Mesendoderm (in vitro differentiated cells): ENCODE measurements at regions not wholly inside any gene's neighbourhood (a gene's known extent, or its start where the extent isn't known, plus 50 kb on each side); places are given as distances from the start of the nearest gene placed in this dataset.
A peak's percentile ranks its signal among the peaks of the same experiment; 100 is the strongest.

Experiments
- DNase-seq: peaks from one replicate; pipeline ENCODE4 v3.0.0; 2013
- H2AK5ac ChIP-seq: 2 replicates; pipeline ENCODE4 v1.6.1; 2013; ENCODE audit warnings: low read length, inconsistent platforms
- H2BK120ac ChIP-seq: 2 replicates; pipeline ENCODE4 v1.6.1; 2013; ENCODE audit warnings: low read depth, mild to moderate bottlenecking, low read length, moderate library complexity, mixed read lengths
- H2BK15ac ChIP-seq: replicated peaks from 2 replicates; pipeline ENCODE4 v1.6.1; 2013; ENCODE audit warnings: low read depth, mild to moderate bottlenecking, moderate library complexity
- H2BK5ac ChIP-seq: 2 replicates; pipeline ENCODE4 v1.6.1; 2013; ENCODE audit warnings: low read length, inconsistent platforms
- H3K18ac ChIP-seq: 2 replicates; pipeline ENCODE4 v1.6.1; 2013; ENCODE audit warnings: mild to moderate bottlenecking, low read length, mixed read lengths
- H3K23ac ChIP-seq: one replicate; pipeline ENCODE4 v1.6.1; 2013; ENCODE audit warnings: low read length
- H3K27ac ChIP-seq: 2 replicates; pipeline ENCODE4 v1.5.1; 2013; ENCODE audit warnings: low read depth, mild to moderate bottlenecking, inconsistent platforms, low read length, moderate library complexity
- H3K27me3 ChIP-seq: 2 replicates; pipeline ENCODE4 v1.6.1; 2013; ENCODE audit warnings: low read length, control low read depth, mild to moderate bottlenecking, inconsistent platforms; ENCODE audit not compliant: insufficient read depth, poor library complexity
- H3K36me3 ChIP-seq: 2 replicates; pipeline ENCODE4 v1.6.1; 2013; ENCODE audit warnings: low read length, inconsistent platforms; ENCODE audit not compliant: control insufficient read depth, insufficient read depth
- H3K4ac ChIP-seq: one replicate; pipeline ENCODE4 v1.6.1; 2013; ENCODE audit warnings: low read depth, mild to moderate bottlenecking, low read length, moderate library complexity
- H3K4me1 ChIP-seq: 2 replicates; pipeline ENCODE4 v1.6.1; 2013; ENCODE audit warnings: low read depth, low read length, inconsistent platforms; ENCODE audit not compliant: control insufficient read depth
- H3K4me2 ChIP-seq: 2 replicates; pipeline ENCODE4 v1.6.1; 2013; ENCODE audit warnings: low read length
- H3K4me3 ChIP-seq: 2 replicates; pipeline ENCODE4 v1.5.1; 2013; ENCODE audit warnings: mild to moderate bottlenecking, low read length
- H3K56ac ChIP-seq: one replicate; pipeline ENCODE4 v1.6.1; 2013; ENCODE audit warnings: low read length
- H3K79me1 ChIP-seq: 2 replicates; pipeline ENCODE4 v1.6.1; 2013; ENCODE audit warnings: low read length, inconsistent platforms
- H3K79me2 ChIP-seq: 2 replicates; pipeline ENCODE4 v1.6.1; 2013; ENCODE audit warnings: mild to moderate bottlenecking, low read length; ENCODE audit not compliant: control insufficient read depth, insufficient read depth
- H3K9ac ChIP-seq: 2 replicates; pipeline ENCODE4 v1.6.1; 2013; ENCODE audit warnings: low read length, inconsistent platforms
- H4K5ac ChIP-seq: one replicate; pipeline ENCODE4 v1.6.1; 2013; ENCODE audit warnings: low read length
- H4K8ac ChIP-seq: one replicate; pipeline ENCODE4 v1.6.1; 2013; ENCODE audit warnings: low read depth, mild to moderate bottlenecking, control low read depth, low read length, moderate library complexity
- WGBS: extraction: QIAGEN DNeasy Blood & Tissue Kit; methylation state at CpG from one replicate; pipeline ENCODE4 v1.1.7; 2013; ENCODE audit warnings: low lambda C conversion rate, missing lambda C conversion rate; ENCODE audit not compliant: insufficient coverage; ENCODE audit errors: extremely low coverage; 5-methylcytosine and 5-hydroxymethylcytosine counted together

- no peaks in the 10 kb centered on the region for H3K36me3 ChIP-seq
- no CpG with 5 or more reads among the region's 2 CpGs for WGBS
- H3K56ac ChIP-seq, result no peak overlapping the region
- DNase-seq, result peak; percentile 77
- no peak overlapping the region for H2BK120ac ChIP-seq
- H4K8ac ChIP-seq, result no peak overlapping the region
- H3K79me2 ChIP-seq, result no peaks in the 10 kb centered on the region
- no peak overlapping the region for H3K4ac ChIP-seq
- H2BK5ac ChIP-seq, result no peak overlapping the region
- no peak overlapping the region for H3K9ac ChIP-seq
- H2BK15ac ChIP-seq, result no peak overlapping the region
- H3K4me3 ChIP-seq, result no peak overlapping the region
- H4K5ac ChIP-seq, result no peak overlapping the region
- H3K23ac ChIP-seq, result no peak overlapping the region
- H3K27ac ChIP-seq, result no peak overlapping the region
- no peak overlapping the region for H3K18ac ChIP-seq
- no peaks in the 10 kb centered on the region for H3K79me1 ChIP-seq
- H3K27me3 ChIP-seq, result no peaks in the 10 kb centered on the region
- no peak overlapping the region for H3K4me2 ChIP-seq
- peaks cover 6% of the 10 kb centered on the region for H3K4me1 ChIP-seq
- H2AK5ac ChIP-seq, result no peak overlapping the region
Measured at GRCh38 chr13:70432276-70432805, 324.1 kb upstream of the KLHL1 start.

GRCh38 chr13:70430256-70430655 is 322.0 kb upstream of the KLHL1 start:
- Histone ChIP-seq H4K8ac (no peak overlapping the region), H3K9ac (no peak overlapping the region), H3K27me3 (no peaks in the 10 kb centered on the region), H3K4ac (no peak overlapping the region), H2BK15ac (no peak overlapping the region), H3K79me1 (no peaks in the 10 kb centered on the region), H3K4me2 (no peak overlapping the region), H3K36me3 (no peaks in the 10 kb centered on the region), H3K27ac (no peak overlapping the region), H3K79me2 (no peaks in the 10 kb centered on the region), H4K5ac (no peak overlapping the region), H2AK5ac (no peak overlapping the region), H3K4me3 (no peak overlapping the region), H3K56ac (no peak overlapping the region), H3K4me1 (peaks cover 6% of the 10 kb centered on the region), H3K18ac (no peak overlapping the region), H3K23ac (no peak overlapping the region), H2BK5ac (no peak overlapping the region), H2BK120ac (no peak overlapping the region)
- DNase-seq, result no peak

- Histone ChIP-seq H3K56ac (no peak overlapping the region), H2BK15ac (no peak overlapping the region), H3K4me2 (no peak overlapping the region), H3K23ac (no peak overlapping the region), H3K4ac (no peak overlapping the region), H4K8ac (no peak overlapping the region), H3K79me2 (no peaks in the 10 kb centered on the region), H3K9ac (no peak overlapping the region), H3K27ac (no peak overlapping the region), H3K4me3 (no peak overlapping the region), H3K79me1 (no peaks in the 10 kb centered on the region), H2BK5ac (no peak overlapping the region), H3K4me1 (no peaks in the 10 kb centered on the region), H3K27me3 (no peaks in the 10 kb centered on the region), H3K18ac (no peak overlapping the region), H3K36me3 (no peaks in the 10 kb centered on the region), H2AK5ac (no peak overlapping the region), H4K5ac (no peak overlapping the region), H2BK120ac (no peak overlapping the region)
- DNase-seq, result no peak
Measured at GRCh38 chr13:70424928-70425327, 316.7 kb upstream of the KLHL1 start.

- H3K79me2 ChIP-seq, result no peaks in the 10 kb centered on the region
- H3K4me1 ChIP-seq, result no peaks in the 10 kb centered on the region
- no peak overlapping the region for H2BK5ac ChIP-seq
- no peak overlapping the region for H2AK5ac ChIP-seq
- no peak overlapping the region for H4K8ac ChIP-seq
- H3K56ac ChIP-seq, result no peak overlapping the region
- H3K4ac ChIP-seq, result no peak overlapping the region
- H3K27me3 ChIP-seq, result no peaks in the 10 kb centered on the region
- peak; percentile 2 for DNase-seq
- H3K18ac ChIP-seq, result no peak overlapping the region
- H2BK15ac ChIP-seq, result no peak overlapping the region
- no peak overlapping the region for H4K5ac ChIP-seq
- H3K4me2 ChIP-seq, result no peak overlapping the region
- H2BK120ac ChIP-seq, result no peak overlapping the region
- H3K23ac ChIP-seq, result no peak overlapping the region
- no peak overlapping the region for H3K9ac ChIP-seq
- no CpG with 5 or more reads among the region's 7 CpGs for WGBS
- H3K36me3 ChIP-seq, result no peaks in the 10 kb centered on the region
- no peaks in the 10 kb centered on the region for H3K79me1 ChIP-seq
- no peak overlapping the region for H3K27ac ChIP-seq
- H3K4me3 ChIP-seq, result no peak overlapping the region
Measured at GRCh38 chr13:70424428-70424827, 316.2 kb upstream of the KLHL1 start.

GRCh38 chr13:70415136-70415535 is 306.9 kb upstream of the KLHL1 start:
- Histone ChIP-seq H3K79me1 (no peaks in the 10 kb centered on the region), H3K4ac (no peak overlapping the region), H3K4me1 (no peaks in the 10 kb centered on the region), H2BK5ac (no peak overlapping the region), H2AK5ac (no peak overlapping the region), H2BK120ac (no peak overlapping the region), H4K8ac (no peak overlapping the region), H3K27me3 (no peaks in the 10 kb centered on the region), H3K4me3 (no peak overlapping the region), H4K5ac (no peak overlapping the region), H3K27ac (no peak overlapping the region), H3K79me2 (no peaks in the 10 kb centered on the region), H3K56ac (no peak overlapping the region), H3K9ac (no peak overlapping the region), H3K4me2 (no peak overlapping the region), H3K18ac (no peak overlapping the region), H3K36me3 (no peaks in the 10 kb centered on the region), H3K23ac (no peak overlapping the region), H2BK15ac (no peak overlapping the region)
- no peak for DNase-seq

GRCh38 chr13:70408865-70409264 is 300.6 kb upstream of the KLHL1 start:
- no peak overlapping the region for H3K18ac ChIP-seq
- no peaks in the 10 kb centered on the region for H3K27me3 ChIP-seq
- WGBS, result no CpG with 5 or more reads among the region's 1 CpG
- H2AK5ac ChIP-seq, result no peak overlapping the region
- H3K56ac ChIP-seq, result no peak overlapping the region
- H4K8ac ChIP-seq, result no peak overlapping the region
- no peak overlapping the region for H2BK15ac ChIP-seq
- H4K5ac ChIP-seq, result no peak overlapping the region
- H3K79me2 ChIP-seq, result no peaks in the 10 kb centered on the region
- H3K4me1 ChIP-seq, result no peaks in the 10 kb centered on the region
- H3K9ac ChIP-seq, result no peak overlapping the region
- H2BK120ac ChIP-seq, result no peak overlapping the region
- no peak overlapping the region for H3K27ac ChIP-seq
- H3K79me1 ChIP-seq, result no peaks in the 10 kb centered on the region
- DNase-seq, result no peak
- no peak overlapping the region for H3K23ac ChIP-seq
- no peak overlapping the region for H3K4me2 ChIP-seq
- no peak overlapping the region for H3K4ac ChIP-seq
- no peak overlapping the region for H3K4me3 ChIP-seq
- H3K36me3 ChIP-seq, result no peaks in the 10 kb centered on the region
- no peak overlapping the region for H2BK5ac ChIP-seq
